Skeletal muscle satellite cell (primary cell): ENCODE measurements at regions not wholly inside any gene's neighbourhood (a gene's known extent, or its start where the extent isn't known, plus 50 kb on each side); places are given as distances from the start of the nearest gene placed in this dataset.
"Not testable (repeated sequence)": the region's sequence is repeated elsewhere in the genome, so short reads cannot be mapped to it uniquely, and the experiment has no call there.

Experiments used
- H3K27me3 ChIP-seq: 2 replicates; pipeline ENCODE4 v1.7.0; 2013; ENCODE audit warnings: low read length; ENCODE audit not compliant: control insufficient read depth, insufficient read depth
- H3K36me3 ChIP-seq: 2 replicates; pipeline ENCODE4 v1.7.0; 2013; ENCODE audit warnings: mild to moderate bottlenecking, control low read depth, low read length; ENCODE audit not compliant: insufficient read depth
- H3K4me1 ChIP-seq: 2 replicates; pipeline ENCODE4 v1.7.0; 2013; ENCODE audit warnings: low read length; ENCODE audit not compliant: control insufficient read depth, insufficient read depth
- H3K4me2 ChIP-seq: 2 replicates; pipeline ENCODE4 v1.7.0; 2013; ENCODE audit warnings: mild to moderate bottlenecking, low read length
- H3K4me3 ChIP-seq: 2 replicates; pipeline ENCODE4 v1.7.0; 2013; ENCODE audit warnings: low read length
- H3K9ac ChIP-seq: 2 replicates; pipeline ENCODE4 v1.7.0; 2013; ENCODE audit warnings: mild to moderate bottlenecking, low read depth, low read length, moderate library complexity
- H3K9me3 ChIP-seq: replicated peaks from 2 replicates; pipeline ENCODE4 v1.7.0; 2013; ENCODE audit warnings: mild to moderate bottlenecking, control low read depth, low read length

GRCh38 chr3:31188112-31188511 is 293.7 kb upstream of the GADL1 start:
- no peak overlapping the region for H3K4me3 ChIP-seq
- no peaks in the 10 kb centered on the region for H3K9me3 ChIP-seq
- H3K9ac ChIP-seq: no peak overlapping the region
- peaks cover 6% of the 10 kb centered on the region for H3K4me1 ChIP-seq
- no peaks in the 10 kb centered on the region for H3K27me3 ChIP-seq
- H3K36me3 ChIP-seq: no peaks in the 10 kb centered on the region
- no peak overlapping the region for H3K4me2 ChIP-seq

DNA sequence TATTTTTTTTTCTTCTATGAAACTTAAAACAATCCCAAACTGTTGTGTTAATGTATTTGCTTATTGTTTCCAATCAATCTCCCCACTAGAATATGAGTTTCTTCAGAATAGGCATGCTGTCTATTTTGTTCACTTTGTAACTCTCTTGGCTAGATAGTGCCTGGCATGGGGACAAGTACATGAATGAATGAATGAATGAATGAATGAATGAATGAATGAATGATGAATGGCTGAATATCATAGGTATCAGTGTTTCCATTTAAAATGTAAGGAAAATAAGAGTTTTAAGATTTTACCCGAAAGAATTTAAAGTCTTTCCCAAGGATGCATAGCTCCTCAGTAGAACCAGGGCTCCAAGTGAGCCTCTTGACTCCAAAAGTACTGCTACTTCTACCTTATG is 294.9 kb upstream of the GADL1 start:
- H3K4me3 ChIP-seq: no peak overlapping the region
- H3K9ac ChIP-seq: no peak overlapping the region

GRCh38 chr3:31189971-31190370 is 295.5 kb upstream of the GADL1 start:
- H3K27me3 ChIP-seq: no peaks in the 10 kb centered on the region
- no peaks in the 10 kb centered on the region for H3K9me3 ChIP-seq
- H3K4me3 ChIP-seq: no peak overlapping the region
- no peak overlapping the region for H3K9ac ChIP-seq
- no peak overlapping the region for H3K4me2 ChIP-seq
- H3K36me3 ChIP-seq: no peaks in the 10 kb centered on the region
- H3K4me1 ChIP-seq: peaks cover 4% of the 10 kb centered on the region

More for the DNA sequence above, 294.9 kb upstream of the GADL1 start:
- Histone ChIP-seq H3K4me2 (no peak overlapping the region), H3K36me3 (no peaks in the 10 kb centered on the region), H3K9me3 (no peaks in the 10 kb centered on the region), H3K27me3 (no peaks in the 10 kb centered on the region), H3K4me1 (peaks cover 6% of the 10 kb centered on the region)

DNA sequence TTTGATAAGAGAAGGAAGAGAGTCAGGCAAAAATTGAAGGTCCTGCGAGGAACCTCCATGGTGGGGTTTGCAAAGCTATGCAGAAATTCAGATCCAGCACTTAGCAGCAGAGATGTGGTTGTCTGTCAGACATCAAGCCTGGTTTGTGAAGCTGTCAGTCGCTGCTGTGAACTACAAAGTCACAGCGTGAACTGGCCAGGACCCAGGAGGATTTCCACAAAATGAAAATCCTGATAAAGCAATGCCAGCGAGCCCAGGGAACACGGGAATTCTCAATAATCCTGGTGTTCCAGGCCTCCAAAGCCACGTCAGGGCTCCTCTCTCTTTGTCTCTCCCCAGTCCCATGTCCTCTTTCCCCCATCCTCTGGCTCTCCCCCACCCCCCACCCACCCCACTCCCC is 296.9 kb upstream of the GADL1 start:
- no peak overlapping the region for H3K4me2 ChIP-seq
- H3K9me3 ChIP-seq: no peaks in the 10 kb centered on the region
- no peak overlapping the region for H3K4me3 ChIP-seq
- H3K9ac ChIP-seq: no peak overlapping the region
- H3K36me3 ChIP-seq: no peaks in the 10 kb centered on the region
- H3K4me1 ChIP-seq: no peaks in the 10 kb centered on the region
- no peaks in the 10 kb centered on the region for H3K27me3 ChIP-seq

GRCh38 chr3:31193429-31193828 is 299.0 kb upstream of the GADL1 start:
- no peak overlapping the region for H3K4me3 ChIP-seq
- no peak overlapping the region for H3K4me2 ChIP-seq
- H3K9me3 ChIP-seq: no peaks in the 10 kb centered on the region
- H3K36me3 ChIP-seq: no peaks in the 10 kb centered on the region
- H3K4me1 ChIP-seq: peaks cover 3% of the 10 kb centered on the region
- no peak overlapping the region for H3K9ac ChIP-seq
- no peaks in the 10 kb centered on the region for H3K27me3 ChIP-seq

DNA sequence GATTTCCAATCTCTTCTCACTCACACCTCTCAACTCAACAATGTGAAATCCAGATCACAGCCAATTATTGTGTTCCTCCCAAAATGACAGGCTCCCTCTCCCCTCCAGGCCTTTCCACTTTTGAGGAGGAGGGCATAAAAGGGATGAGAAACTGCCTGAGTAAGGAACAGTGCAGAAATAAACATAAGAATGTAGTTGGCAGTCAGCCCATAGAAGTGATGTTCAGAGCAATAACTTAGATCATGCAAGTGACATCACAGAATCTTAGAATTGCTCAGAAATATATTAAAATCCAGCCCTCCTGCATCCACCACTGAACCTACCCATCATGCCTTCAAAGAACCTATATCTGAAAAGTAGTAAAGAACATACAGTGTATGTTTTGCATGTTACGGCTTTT is 299.4 kb upstream of the GADL1 start:
- H3K4me2 ChIP-seq: no peak overlapping the region
- no peaks in the 10 kb centered on the region for H3K9me3 ChIP-seq
- no peaks in the 10 kb centered on the region for H3K27me3 ChIP-seq
- H3K9ac ChIP-seq: no peak overlapping the region
- no peaks in the 10 kb centered on the region for H3K36me3 ChIP-seq
- no peak overlapping the region for H3K4me3 ChIP-seq
- H3K4me1 ChIP-seq: peaks cover 3% of the 10 kb centered on the region

- Histone ChIP-seq H3K4me3 (no peak overlapping the region), H3K27me3 (no peaks in the 10 kb centered on the region), H3K9me3 (no peaks in the 10 kb centered on the region), H3K4me1 (peaks cover 3% of the 10 kb centered on the region), H3K9ac (peak overlapping the region; percentile 34), H3K36me3 (no peaks in the 10 kb centered on the region), H3K4me2 (peak overlapping the region; percentile 34)
Observed at GRCh38 chr3:31196261-31196660, 301.8 kb upstream of the GADL1 start.

DNA sequence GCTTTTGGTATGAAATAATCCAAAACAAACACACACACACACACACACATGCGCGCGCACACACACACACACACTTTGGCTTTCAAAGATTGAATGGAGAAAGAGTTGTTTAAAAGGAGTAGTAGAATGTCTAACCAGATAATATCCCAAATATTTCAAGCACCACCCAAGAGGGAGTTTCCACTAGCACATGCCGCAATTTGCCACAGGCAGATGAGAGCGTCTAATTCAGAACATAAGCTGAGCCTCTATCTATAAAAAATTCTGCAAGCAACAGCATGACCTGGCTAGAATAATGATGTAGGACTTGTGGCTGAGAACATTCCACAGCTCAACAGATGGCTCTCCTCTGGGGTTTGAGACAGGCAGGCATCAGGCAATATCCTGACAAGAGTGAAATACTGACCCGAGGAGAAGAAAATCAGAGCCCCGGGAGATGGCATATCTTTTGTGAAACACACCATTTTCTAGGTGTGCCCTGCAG is 302.5 kb upstream of the GADL1 start:
- Histone ChIP-seq H3K27me3 (no peaks in the 10 kb centered on the region), H3K4me3 (no peak overlapping the region), H3K4me1 (peaks cover 3% of the 10 kb centered on the region), H3K4me2 (peak overlapping the region; percentile 34), H3K9ac (peak overlapping the region; percentile 34), H3K9me3 (no peaks in the 10 kb centered on the region), H3K36me3 (no peaks in the 10 kb centered on the region)

DNA sequence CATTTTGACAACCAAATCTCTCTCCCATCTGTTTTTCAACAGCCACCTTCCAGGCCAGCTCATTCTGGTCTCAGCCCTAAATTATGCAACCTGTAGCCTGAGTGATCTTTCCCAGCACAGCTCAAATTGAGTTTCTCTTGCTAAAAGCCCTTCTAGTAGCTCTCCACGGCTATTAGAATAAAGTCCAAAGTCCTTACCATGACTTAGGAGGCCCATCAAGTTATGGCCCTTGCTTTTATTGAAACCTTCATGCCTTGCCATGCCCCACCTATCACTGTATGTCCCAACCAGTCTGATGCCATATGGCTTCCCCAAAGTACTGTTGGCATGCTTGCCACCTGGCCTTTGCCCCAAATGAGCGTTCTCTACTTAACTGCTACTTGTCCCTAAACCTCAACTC is 303.5 kb upstream of the GADL1 start:
- Histone ChIP-seq H3K27me3 (no peaks in the 10 kb centered on the region), H3K4me2 (no peak overlapping the region), H3K36me3 (no peaks in the 10 kb centered on the region), H3K9ac (no peak overlapping the region), H3K9me3 (no peaks in the 10 kb centered on the region), H3K4me1 (peaks cover 3% of the 10 kb centered on the region), H3K4me3 (no peak overlapping the region)

DNA sequence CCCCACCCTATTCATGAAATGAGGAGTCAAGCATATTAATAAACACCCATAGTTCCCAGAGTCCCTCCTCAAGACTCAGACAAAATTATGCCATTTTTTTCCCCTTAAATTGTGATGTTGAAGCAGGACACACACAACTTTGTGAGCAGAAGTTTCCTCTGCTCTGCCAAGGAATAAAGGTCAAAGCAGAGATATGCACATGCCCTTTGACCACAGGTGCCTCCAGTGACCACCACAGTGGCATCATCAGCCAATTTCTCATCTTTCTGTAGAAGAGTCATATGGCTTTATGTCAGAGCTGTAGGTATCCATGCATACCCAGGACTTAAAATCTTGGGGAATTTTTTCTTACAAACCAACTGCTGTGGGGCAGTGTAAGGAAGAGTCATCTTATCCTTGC is 304.4 kb upstream of the GADL1 start:
- Histone ChIP-seq H3K9ac (no peak overlapping the region), H3K9me3 (no peaks in the 10 kb centered on the region), H3K4me2 (no peak overlapping the region), H3K4me3 (no peak overlapping the region), H3K4me1 (peaks cover 3% of the 10 kb centered on the region), H3K27me3 (no peaks in the 10 kb centered on the region), H3K36me3 (no peaks in the 10 kb centered on the region)

- H3K36me3 ChIP-seq: no peaks in the 10 kb centered on the region
- no peaks in the 10 kb centered on the region for H3K27me3 ChIP-seq
- H3K9ac ChIP-seq: no peak overlapping the region
- H3K9me3 ChIP-seq: no peaks in the 10 kb centered on the region
- H3K4me2 ChIP-seq: no peak overlapping the region
- H3K4me1 ChIP-seq: no peaks in the 10 kb centered on the region
- no peak overlapping the region for H3K4me3 ChIP-seq
Observed at GRCh38 chr3:31203960-31204795, 309.7 kb upstream of the GADL1 start.

- H3K9ac ChIP-seq, H3K36me3 ChIP-seq, H3K4me1 ChIP-seq, H3K27me3 ChIP-seq, H3K4me2 ChIP-seq, H3K9me3 ChIP-seq, H3K4me3 ChIP-seq: not testable (repeated sequence)
Observed at GRCh38 chr3:31204796-31205056, 310.3 kb upstream of the GADL1 start.
